GM21360 (cell line): ENCODE measurements at regions not wholly inside any gene's neighbourhood (a gene's known extent, or its start where the extent isn't known, plus 50 kb on each side); places are given as distances from the start of the nearest gene placed in this dataset.

Source experiments
- ATAC-seq: cut with Tn5 transposase; IDR thresholded peaks from one replicate; pipeline ENCODE4 v1.9.1; 2021; ENCODE audit warnings: mild to moderate bottlenecking, moderate library complexity; ENCODE audit not compliant: unreplicated experiment

- ATAC-seq = no peak
Observed at GRCh38 chr15:31151301-31152233, 50.0 kb upstream of the TRPM1 start.

GRCh38 chr15:31153531-31153930, 52.0 kb upstream of the TRPM1 start:
- no peak for ATAC-seq

GRCh38 chr15:31155151-31155550, 53.6 kb upstream of the TRPM1 start:
- ATAC-seq = no peak

GRCh38 chr15:31156226-31156625, 54.7 kb upstream of the TRPM1 start:
- ATAC-seq = no peak

- no peak for ATAC-seq
Observed at GRCh38 chr15:31156808-31157207, 55.3 kb upstream of the TRPM1 start.

GRCh38 chr15:31157644-31158069, 56.1 kb upstream of the TRPM1 start:
- no peak for ATAC-seq

GRCh38 chr15:31158858-31159569, 57.5 kb upstream of the TRPM1 start:
- ATAC-seq = no peak

- ATAC-seq = no peak
Observed at GRCh38 chr15:31159837-31160236, 58.3 kb upstream of the TRPM1 start.

GRCh38 chr15:31160297-31160696, 58.8 kb upstream of the TRPM1 start:
- ATAC-seq = no peak

GRCh38 chr15:31160740-31161495, 59.4 kb upstream of the TRPM1 start:
- ATAC-seq = no peak

- ATAC-seq = no peak
Observed at GRCh38 chr15:31161951-31162350, 60.4 kb upstream of the TRPM1 start.

- no peak for ATAC-seq
Observed at GRCh38 chr15:31162721-31163510, 61.4 kb upstream of the TRPM1 start.

- ATAC-seq = no peak
Observed at GRCh38 chr15:31163769-31164572, 62.4 kb upstream of the TRPM1 start.

- no peak for ATAC-seq
Observed at GRCh38 chr15:31164573-31164912, 63.0 kb upstream of the TRPM1 start.

GRCh38 chr15:31169558-31169957, 68.0 kb upstream of the TRPM1 start:
- no peak for ATAC-seq

GRCh38 chr15:31171731-31172130, 70.2 kb upstream of the TRPM1 start:
- ATAC-seq = no peak

GRCh38 chr15:31172606-31173005, 71.1 kb upstream of the TRPM1 start:
- no peak for ATAC-seq

- no peak for ATAC-seq
Observed at GRCh38 chr15:31173790-31174450, 72.4 kb upstream of the TRPM1 start.

GRCh38 chr15:31175484-31175883, 74.0 kb upstream of the TRPM1 start:
- no peak for ATAC-seq
